Naive thymus-derived CD4-positive, alpha-beta T cell (primary cell): ENCODE measurements at regions not wholly inside any gene's neighbourhood (a gene's known extent, or its start where the extent isn't known, plus 50 kb on each side); places are given as distances from the start of the nearest gene placed in this dataset.
"Not testable (repeated sequence)": the region's sequence is repeated elsewhere in the genome, so short reads cannot be mapped to it uniquely, and the experiment has no call there.

Experiments
- ATAC-seq: fragments of 150-1000 bp; cut with Tn5 transposase; 2 replicates; pipeline ENCODE4 v1.10.0; 2021; ENCODE audit warnings: mild to moderate bottlenecking, moderate library complexity
- CTCF ChIA-PET: fragments of 350-600 bp; sonication (Branson Sonifier 250); formaldehyde crosslinking; loops from one replicate; lab custom pipeline; 2021; ENCODE audit warnings: antibody characterized with exemption; lab: Charles Lee
- POLR2A ChIA-PET: fragments of 350-600 bp; sonication (Branson Sonifier 250); formaldehyde crosslinking; loops from one replicate; lab custom pipeline; 2021; ENCODE audit warnings: antibody characterized with exemption, inconsistent platforms; lab: Charles Lee
- DNase-seq, 9 donors: peaks; one replicate each; pipeline versions ENCODE4 v3.0.0 to v3.0.0-alpha.2; 2020 to 2022; ENCODE audit warnings: mixed read lengths in 1 of 9
- H3K27ac ChIP-seq: one replicate; pipeline ENCODE4 v1.7.0; 2013; ENCODE audit warnings: mild to moderate bottlenecking, low read depth, low read length, moderate library complexity
- H3K27me3 ChIP-seq, 2 donors: one replicate each; pipeline ENCODE4 v1.7.0; 2013; ENCODE audit warnings: low read length in 2 of 2, mild to moderate bottlenecking in 2 of 2, moderate library complexity in 2 of 2; ENCODE audit not compliant: control insufficient read depth in 2 of 2, insufficient read depth in 2 of 2
- H3K36me3 ChIP-seq, 3 experiments: 1 replicate in 2 of 3; 2 replicates in 1 of 3; pipeline ENCODE4 v1.7.0; 2013; ENCODE audit warnings: low read length in 3 of 3, mild to moderate bottlenecking in 3 of 3, moderate library complexity in 1 of 3; ENCODE audit not compliant: insufficient read depth in 3 of 3, control insufficient read depth in 2 of 3
- H3K4me1 ChIP-seq, 2 donors: one replicate each; pipeline ENCODE4 v1.7.0; 2013; ENCODE audit warnings: low read length in 2 of 2, mild to moderate bottlenecking in 2 of 2, moderate library complexity in 1 of 2; ENCODE audit not compliant: control insufficient read depth in 2 of 2, insufficient read depth in 2 of 2
- H3K4me3 ChIP-seq: 2 replicates; pipeline ENCODE4 v1.7.0; 2013; ENCODE audit warnings: mild to moderate bottlenecking, low read length
- H3K9me3 ChIP-seq, 3 experiments: 1 replicate in 2 of 3; 2 replicates in 1 of 3; pipeline ENCODE4 v1.7.0; 2013; ENCODE audit warnings: low read length in 3 of 3; ENCODE audit not compliant: control insufficient read depth in 2 of 3
- H3K27ac Mint-ChIP-seq, 9 donors: one replicate each; pipeline ENCODE4 v1.8.0; 2020 to 2022; ENCODE audit warnings: mixed read lengths in 9 of 9, mild to moderate bottlenecking in 8 of 9, moderate library complexity in 5 of 9, inconsistent platforms in 2 of 9
- H3K27me3 Mint-ChIP-seq, 5 donors: one replicate each; pipeline ENCODE4 v1.8.0; 2021 to 2022; ENCODE audit warnings: mixed read lengths in 5 of 5, mild to moderate bottlenecking in 1 of 5
- H3K36me3 Mint-ChIP-seq, 5 donors: one replicate each; pipeline ENCODE4 v1.8.0; 2020 to 2022; ENCODE audit warnings: mixed read lengths in 5 of 5, mild to moderate bottlenecking in 3 of 5, inconsistent platforms in 1 of 5
- H3K4me1 Mint-ChIP-seq, 7 donors: one replicate each; pipeline ENCODE4 v1.8.0; 2020 to 2022; ENCODE audit warnings: mixed read lengths in 7 of 7, mild to moderate bottlenecking in 3 of 7, inconsistent platforms in 1 of 7
- H3K4me3 Mint-ChIP-seq, 10 donors: one replicate each; pipeline ENCODE4 v1.8.0; 2020 to 2022; ENCODE audit warnings: mild to moderate bottlenecking in 10 of 10, mixed read lengths in 10 of 10, moderate library complexity in 6 of 10, inconsistent platforms in 2 of 10
- H3K9me3 Mint-ChIP-seq, 11 donors: one replicate each; pipeline ENCODE4 v1.8.0; 2020 to 2022; ENCODE audit warnings: mixed read lengths in 11 of 11, mild to moderate bottlenecking in 4 of 11, inconsistent platforms in 1 of 11, moderate library complexity in 1 of 11
- intact Hi-C, 2 donors: fragments of 100-400 bp; cut with micrococcal nuclease; formaldehyde crosslinking; loops; one replicate each; pipeline ENCODE4 v1.15.1; 2023

GRCh38 chr7:46100521-46100920 is 179.4 kb upstream of the IGFBP3 start:
- Mint-ChIP-seq H3K4me3 (no peak overlapping the region), H3K27ac (no peak overlapping the region), H3K4me1 (no peaks in the 10 kb centered on the region), H3K27me3 (peaks cover 0 to 4% (median 0%) of the 10 kb centered on the region in 5 donors), H3K36me3 (no peaks in the 10 kb centered on the region), H3K9me3 (peaks cover 0 to 5% (median 0%) of the 10 kb centered on the region in 11 donors)
- H3K27ac ChIP-seq: no peak overlapping the region
- intact Hi-C loops: no loop called here
- no peaks in the 10 kb centered on the region for H3K4me1 ChIP-seq
- no peak overlapping the region for H3K4me3 ChIP-seq
- no peaks in the 10 kb centered on the region for H3K36me3 ChIP-seq
- ChIA-PET POLR2A (no interaction called here), CTCF (no interaction called here)
- no peaks in the 10 kb centered on the region for H3K9me3 ChIP-seq
- DNase-seq (no peak), ATAC-seq (no peak)
- H3K27me3 ChIP-seq: no peaks in the 10 kb centered on the region

GRCh38 chr7:46099076-46099475 is 178.0 kb upstream of the IGFBP3 start:
- peaks cover 0 to 5% (median 0%) of the 10 kb centered on the region in 11 donors for H3K9me3 Mint-ChIP-seq

GRCh38 chr7:46091071-46091470 is 170.0 kb upstream of the IGFBP3 start:
- Histone ChIP-seq H3K36me3 (no peaks in the 10 kb centered on the region), H3K27ac (no peak overlapping the region), H3K4me3 (no peak overlapping the region), H3K27me3 (no peaks in the 10 kb centered on the region), H3K9me3 (no peaks in the 10 kb centered on the region), H3K4me1 (no peaks in the 10 kb centered on the region)
- ATAC-seq: no peak
- H3K4me3 Mint-ChIP-seq: no peak overlapping the region
- no peak overlapping the region for H3K27ac Mint-ChIP-seq
- no peaks in the 10 kb centered on the region for H3K36me3 Mint-ChIP-seq
- ChIA-PET POLR2A (no interaction called here), CTCF (interaction anchor here (0.6 kb wide), 1 partner anchor 1332 kb away, joined by 5 read pairs; no protein-coding TSS in a partner anchor)
- intact Hi-C loops: no loop called here
- H3K9me3 Mint-ChIP-seq: peaks cover 2 to 31% (median 14%) of the 10 kb centered on the region in 11 donors
- H3K4me1 Mint-ChIP-seq: no peaks in the 10 kb centered on the region
- H3K27me3 Mint-ChIP-seq: no peaks in the 10 kb centered on the region
- no peak for DNase-seq

More at GRCh38 chr7:46099076-46099475, 178.0 kb upstream of the IGFBP3 start:
- ChIA-PET CTCF (no interaction called here), POLR2A (no interaction called here)
- Mint-ChIP-seq H3K4me3 (no peak overlapping the region), H3K27me3 (peaks cover 0 to 4% (median 0%) of the 10 kb centered on the region in 5 donors), H3K27ac (no peak overlapping the region), H3K36me3 (no peaks in the 10 kb centered on the region), H3K4me1 (no peaks in the 10 kb centered on the region)
- no peak overlapping the region for H3K27ac ChIP-seq
- DNase-seq (no peak), ATAC-seq (no peak)
- H3K36me3 ChIP-seq: no peaks in the 10 kb centered on the region
- H3K9me3 ChIP-seq: no peaks in the 10 kb centered on the region
- intact Hi-C loops: no loop called here
- H3K27me3 ChIP-seq: no peaks in the 10 kb centered on the region
- H3K4me1 ChIP-seq: no peaks in the 10 kb centered on the region
- H3K4me3 ChIP-seq: no peak overlapping the region

GRCh38 chr7:46089281-46089680 is 168.2 kb upstream of the IGFBP3 start:
- H3K4me3 ChIP-seq: no peak overlapping the region
- peaks cover 2 to 33% (median 14%) of the 10 kb centered on the region in 11 donors for H3K9me3 Mint-ChIP-seq
- no peaks in the 10 kb centered on the region for H3K27me3 Mint-ChIP-seq
- DNase-seq (no peak), ATAC-seq (no peak)
- H3K9me3 ChIP-seq: no peaks in the 10 kb centered on the region
- POLR2A ChIA-PET: no interaction called here
- no peaks in the 10 kb centered on the region for H3K27me3 ChIP-seq
- H3K27ac Mint-ChIP-seq: no peak overlapping the region
- no peaks in the 10 kb centered on the region for H3K36me3 Mint-ChIP-seq
- H3K36me3 ChIP-seq: no peaks in the 10 kb centered on the region
- no peak overlapping the region for H3K27ac ChIP-seq
- H3K4me3 Mint-ChIP-seq: no peak overlapping the region
- intact Hi-C loops: no loop called here
- CTCF ChIA-PET: no interaction called here
- H3K4me1 ChIP-seq: no peaks in the 10 kb centered on the region
- H3K4me1 Mint-ChIP-seq: no peaks in the 10 kb centered on the region

GRCh38 chr7:46088486-46088885 is 167.4 kb upstream of the IGFBP3 start:
- DNase-seq, ATAC-seq, H3K27ac ChIP-seq, H3K27me3 Mint-ChIP-seq, H3K36me3 Mint-ChIP-seq, H3K9me3 ChIP-seq, H3K27ac Mint-ChIP-seq, H3K4me1 Mint-ChIP-seq, H3K4me1 ChIP-seq, H3K27me3 ChIP-seq, H3K36me3 ChIP-seq, H3K4me3 ChIP-seq, H3K4me3 Mint-ChIP-seq, POLR2A ChIA-PET, CTCF ChIA-PET, intact Hi-C loops: not testable (repeated sequence)
- H3K9me3 Mint-ChIP-seq: peaks cover 2 to 30% (median 14%) of the 10 kb centered on the region in 11 donors

- no peaks in the 10 kb centered on the region for H3K27me3 ChIP-seq
- Mint-ChIP-seq H3K4me3 (no peak overlapping the region), H3K9me3 (peaks cover 0 to 9% (median 1%) of the 10 kb centered on the region in 11 donors), H3K36me3 (no peaks in the 10 kb centered on the region), H3K27me3 (peaks cover 0 to 9% (median 0%) of the 10 kb centered on the region in 5 donors), H3K4me1 (no peaks in the 10 kb centered on the region), H3K27ac (no peak overlapping the region)
- H3K4me1 ChIP-seq: no peaks in the 10 kb centered on the region
- H3K4me3 ChIP-seq: no peak overlapping the region
- ATAC-seq (no peak), DNase-seq (no peak)
- no peaks in the 10 kb centered on the region for H3K36me3 ChIP-seq
- intact Hi-C loops: no loop called here
- H3K27ac ChIP-seq: no peak overlapping the region
- CTCF ChIA-PET: no interaction called here
- POLR2A ChIA-PET: no interaction called here
- no peaks in the 10 kb centered on the region for H3K9me3 ChIP-seq
Observed at GRCh38 chr7:46080595-46081159, 159.6 kb upstream of the IGFBP3 start.

- no peaks in the 10 kb centered on the region for H3K27me3 ChIP-seq
- DNase-seq: no peak
- no peak overlapping the region for H3K4me3 ChIP-seq
- H3K36me3 ChIP-seq: no peaks in the 10 kb centered on the region
- no peak overlapping the region for H3K27ac Mint-ChIP-seq
- H3K27me3 Mint-ChIP-seq: peaks cover 0 to 9% (median 0%) of the 10 kb centered on the region in 5 donors
- ATAC-seq: no peak
- H3K9me3 Mint-ChIP-seq: peaks cover 0 to 8% (median 1%) of the 10 kb centered on the region in 11 donors
- ChIA-PET POLR2A (no interaction called here), CTCF (no interaction called here)
- H3K4me1 Mint-ChIP-seq: no peaks in the 10 kb centered on the region
- no peak overlapping the region for H3K27ac ChIP-seq
- no peaks in the 10 kb centered on the region for H3K4me1 ChIP-seq
- H3K4me3 Mint-ChIP-seq: no peak overlapping the region
- no peaks in the 10 kb centered on the region for H3K9me3 ChIP-seq
- no peaks in the 10 kb centered on the region for H3K36me3 Mint-ChIP-seq
- intact Hi-C loops: no loop called here
Observed at GRCh38 chr7:46079421-46079820, 158.3 kb upstream of the IGFBP3 start.
